BLaER1 (cell line): ENCODE measurements at regions not wholly inside any gene's neighbourhood (a gene's known extent, or its start where the extent isn't known, plus 50 kb on each side); places are given as distances from the start of the nearest gene placed in this dataset.

Experiments
- H3K27ac ChIP-seq: shearing (Covaris generic); formaldehyde crosslinking; 2 replicates; pipeline ENCODE4 v1.8.1; 2022
- H3K27me3 ChIP-seq: shearing (Covaris generic); formaldehyde crosslinking; 2 replicates; pipeline ENCODE4 v1.8.1; 2022
- H3K36me3 ChIP-seq: shearing (Covaris generic); formaldehyde crosslinking; 2 replicates; pipeline ENCODE4 v1.8.1; 2022
- H3K4me1 ChIP-seq: shearing (Covaris generic); formaldehyde crosslinking; 2 replicates; pipeline ENCODE4 v1.8.1; 2022
- H3K4me2 ChIP-seq: shearing (Covaris generic); formaldehyde crosslinking; 2 replicates; pipeline ENCODE4 v1.8.1; 2022
- H3K4me3 ChIP-seq: shearing (Covaris generic); formaldehyde crosslinking; 2 replicates; pipeline ENCODE4 v1.8.1; 2022
- H3K9ac ChIP-seq: shearing (Covaris generic); formaldehyde crosslinking; 2 replicates; pipeline ENCODE4 v1.8.1; 2022
- H3K9me3 ChIP-seq: shearing (Covaris generic); formaldehyde crosslinking; 2 replicates; pipeline ENCODE4 v1.8.1; 2022
- H4K20me1 ChIP-seq: shearing (Covaris generic); formaldehyde crosslinking; 2 replicates; pipeline ENCODE4 v1.8.1; 2022
- Cebpa-rat ChIP-seq: shearing (Covaris generic); IDR thresholded peaks from 2 replicates; pipeline ENCODE4 v1.8.1; 2022

GRCh38 chr1:185535621-185536020 is 198.6 kb upstream of the HMCN1 start:
- H3K9me3 ChIP-seq = no peaks in the 10 kb centered on the region
- no peaks in the 10 kb centered on the region for H3K36me3 ChIP-seq
- TF ChIP-seq Cebpa-rat = no peak
- no peaks in the 10 kb centered on the region for H3K27me3 ChIP-seq
- no peak overlapping the region for H3K4me2 ChIP-seq
- no peaks in the 10 kb centered on the region for H4K20me1 ChIP-seq
- no peak overlapping the region for H3K9ac ChIP-seq
- H3K4me1 ChIP-seq = no peaks in the 10 kb centered on the region
- H3K4me3 ChIP-seq = no peak overlapping the region
- no peak overlapping the region for H3K27ac ChIP-seq

- H4K20me1 ChIP-seq = no peaks in the 10 kb centered on the region
- no peak for TF ChIP-seq Cebpa-rat
- H3K36me3 ChIP-seq = no peaks in the 10 kb centered on the region
- no peaks in the 10 kb centered on the region for H3K4me1 ChIP-seq
- no peak overlapping the region for H3K9ac ChIP-seq
- H3K27me3 ChIP-seq = no peaks in the 10 kb centered on the region
- H3K9me3 ChIP-seq = no peaks in the 10 kb centered on the region
- H3K27ac ChIP-seq = no peak overlapping the region
- no peak overlapping the region for H3K4me3 ChIP-seq
- no peak overlapping the region for H3K4me2 ChIP-seq
Observed at GRCh38 chr1:185534801-185535200, 199.4 kb upstream of the HMCN1 start.

- Histone ChIP-seq H3K27ac (no peak overlapping the region), H3K4me1 (no peaks in the 10 kb centered on the region), H3K36me3 (no peaks in the 10 kb centered on the region), H3K9me3 (no peaks in the 10 kb centered on the region), H4K20me1 (no peaks in the 10 kb centered on the region), H3K27me3 (no peaks in the 10 kb centered on the region), H3K4me2 (no peak overlapping the region), H3K4me3 (no peak overlapping the region), H3K9ac (no peak overlapping the region)
- TF ChIP-seq Cebpa-rat = no peak
Observed at GRCh38 chr1:185533596-185533995, 200.6 kb upstream of the HMCN1 start.

DNA sequence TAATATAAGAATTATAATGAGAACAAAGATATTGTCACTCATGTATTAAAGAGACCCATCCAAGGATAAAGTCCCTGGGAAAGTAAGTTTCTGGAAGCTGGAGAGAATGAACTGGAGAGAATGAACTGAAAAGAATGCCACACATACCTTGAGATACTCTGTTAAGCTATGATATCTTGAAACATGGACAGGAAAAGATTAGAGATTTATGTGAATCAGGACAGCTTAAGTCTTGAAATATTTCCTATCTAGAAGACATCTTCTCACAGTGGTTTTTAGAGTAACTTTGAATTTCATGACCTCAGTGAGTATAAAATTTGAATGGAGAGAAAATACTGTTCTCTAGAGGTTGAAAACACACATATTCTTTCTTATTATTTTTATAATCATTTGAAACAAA is 201.3 kb upstream of the HMCN1 start:
- Histone ChIP-seq H3K36me3 (no peaks in the 10 kb centered on the region), H3K9me3 (no peaks in the 10 kb centered on the region), H3K9ac (no peak overlapping the region), H3K27me3 (no peaks in the 10 kb centered on the region), H3K27ac (no peak overlapping the region), H3K4me3 (no peak overlapping the region), H4K20me1 (no peaks in the 10 kb centered on the region), H3K4me1 (no peaks in the 10 kb centered on the region), H3K4me2 (no peak overlapping the region)
- TF ChIP-seq Cebpa-rat = no peak

DNA sequence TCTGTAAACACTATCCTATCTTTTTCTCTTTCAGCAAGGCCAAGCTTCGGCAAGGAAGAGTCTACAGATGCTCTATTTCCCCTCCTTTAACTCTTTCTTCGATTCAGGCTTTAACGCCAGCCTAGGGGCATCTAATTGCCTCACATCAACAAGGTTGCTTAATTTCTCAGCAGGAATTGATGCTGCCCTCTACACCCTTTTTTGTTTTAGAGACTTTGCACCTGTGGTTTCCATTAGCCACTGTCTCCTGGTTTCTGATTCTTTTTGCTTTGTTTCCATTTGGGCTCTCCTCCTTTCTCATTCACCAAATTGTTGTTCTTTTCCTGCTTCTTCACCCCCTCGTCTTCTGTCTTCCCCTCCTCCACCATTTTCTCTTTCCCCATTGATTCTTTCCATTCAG is 202.4 kb upstream of the HMCN1 start:
- Histone ChIP-seq H3K9ac (no peak overlapping the region), H3K9me3 (no peaks in the 10 kb centered on the region), H3K36me3 (no peaks in the 10 kb centered on the region), H3K4me2 (no peak overlapping the region), H3K27ac (no peak overlapping the region), H3K4me3 (no peak overlapping the region), H4K20me1 (no peaks in the 10 kb centered on the region), H3K27me3 (no peaks in the 10 kb centered on the region), H3K4me1 (no peaks in the 10 kb centered on the region)
- no peak for TF ChIP-seq Cebpa-rat

DNA sequence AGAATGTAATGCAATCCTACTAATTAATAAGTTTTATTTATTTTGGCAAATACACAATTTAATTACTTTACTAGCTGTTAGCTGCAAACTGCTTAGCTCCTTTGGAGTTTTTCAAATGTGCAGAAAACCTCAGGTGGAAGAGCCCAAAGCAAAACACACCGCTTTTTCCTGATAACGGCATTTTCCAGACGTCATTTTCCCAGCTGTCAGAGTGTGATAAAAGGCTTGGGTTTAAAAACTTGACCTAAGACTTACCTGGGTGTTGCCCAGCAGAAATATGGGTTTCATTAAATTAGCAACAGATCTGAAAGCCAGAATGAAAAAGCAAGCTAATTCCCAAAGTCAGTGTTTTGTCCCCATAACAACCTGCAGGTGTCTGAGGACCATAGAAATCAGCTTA is 204.0 kb upstream of the HMCN1 start:
- Histone ChIP-seq H3K27ac (no peak overlapping the region), H3K9ac (no peak overlapping the region), H4K20me1 (no peaks in the 10 kb centered on the region), H3K9me3 (no peaks in the 10 kb centered on the region), H3K4me1 (no peaks in the 10 kb centered on the region), H3K27me3 (no peaks in the 10 kb centered on the region), H3K4me3 (no peak overlapping the region), H3K36me3 (no peaks in the 10 kb centered on the region), H3K4me2 (no peak overlapping the region)
- no peak for TF ChIP-seq Cebpa-rat

DNA sequence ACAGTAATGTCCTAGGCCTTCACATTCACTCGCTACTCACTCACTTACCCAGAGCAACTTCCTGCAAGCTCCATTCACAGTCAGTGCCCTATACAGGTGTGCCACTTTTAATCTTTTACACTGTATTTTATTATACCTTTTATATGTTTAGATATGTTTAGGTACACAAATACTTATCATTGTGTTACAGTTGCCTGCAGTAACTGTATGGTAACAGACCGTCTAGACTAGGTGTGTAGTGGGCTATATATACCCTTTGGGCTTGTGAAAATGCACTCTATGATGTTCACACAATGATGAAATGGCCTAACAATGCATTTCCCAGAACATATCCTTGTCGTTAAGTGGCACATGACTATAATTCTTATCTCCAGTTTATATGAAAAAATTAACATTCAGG is 204.5 kb upstream of the HMCN1 start:
- Histone ChIP-seq H3K4me1 (no peaks in the 10 kb centered on the region), H3K27ac (no peak overlapping the region), H3K36me3 (no peaks in the 10 kb centered on the region), H3K9ac (no peak overlapping the region), H3K4me2 (no peak overlapping the region), H3K27me3 (no peaks in the 10 kb centered on the region), H3K4me3 (no peak overlapping the region), H3K9me3 (no peaks in the 10 kb centered on the region), H4K20me1 (no peaks in the 10 kb centered on the region)
- no peak for TF ChIP-seq Cebpa-rat

DNA sequence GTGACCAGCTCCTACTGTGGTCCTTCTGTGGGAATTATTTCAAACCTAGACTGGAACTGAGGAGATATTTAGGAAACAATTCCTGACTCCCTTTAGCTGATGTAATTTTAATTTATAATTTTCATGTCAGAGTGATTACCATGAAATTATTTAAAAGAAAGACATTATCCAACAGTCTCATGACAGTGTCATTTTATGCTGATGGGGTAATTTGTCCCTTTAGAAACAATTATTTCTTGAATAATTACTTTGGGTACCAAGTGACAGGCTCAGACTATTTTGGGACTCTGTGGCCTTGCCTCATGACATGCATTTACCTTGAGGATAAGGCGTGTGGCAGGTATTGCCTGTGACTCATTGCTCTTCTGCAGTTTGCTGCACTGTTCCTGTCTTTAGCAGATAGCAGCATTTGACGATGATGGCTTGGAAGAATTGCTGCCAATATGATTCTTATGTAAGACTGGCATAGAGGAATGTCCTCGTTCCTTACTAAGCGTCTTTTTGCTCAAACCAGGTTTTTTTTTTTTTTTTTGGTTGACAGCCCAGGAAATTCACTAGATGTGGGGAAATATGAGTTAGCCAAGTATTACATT is 206.0 kb upstream of the HMCN1 start:
- Histone ChIP-seq H3K4me1 (no peaks in the 10 kb centered on the region), H4K20me1 (no peaks in the 10 kb centered on the region), H3K4me2 (no peak overlapping the region), H3K27ac (no peak overlapping the region), H3K9me3 (no peaks in the 10 kb centered on the region), H3K36me3 (no peaks in the 10 kb centered on the region), H3K27me3 (no peaks in the 10 kb centered on the region), H3K9ac (no peak overlapping the region), H3K4me3 (no peak overlapping the region)
- no peak for TF ChIP-seq Cebpa-rat

DNA sequence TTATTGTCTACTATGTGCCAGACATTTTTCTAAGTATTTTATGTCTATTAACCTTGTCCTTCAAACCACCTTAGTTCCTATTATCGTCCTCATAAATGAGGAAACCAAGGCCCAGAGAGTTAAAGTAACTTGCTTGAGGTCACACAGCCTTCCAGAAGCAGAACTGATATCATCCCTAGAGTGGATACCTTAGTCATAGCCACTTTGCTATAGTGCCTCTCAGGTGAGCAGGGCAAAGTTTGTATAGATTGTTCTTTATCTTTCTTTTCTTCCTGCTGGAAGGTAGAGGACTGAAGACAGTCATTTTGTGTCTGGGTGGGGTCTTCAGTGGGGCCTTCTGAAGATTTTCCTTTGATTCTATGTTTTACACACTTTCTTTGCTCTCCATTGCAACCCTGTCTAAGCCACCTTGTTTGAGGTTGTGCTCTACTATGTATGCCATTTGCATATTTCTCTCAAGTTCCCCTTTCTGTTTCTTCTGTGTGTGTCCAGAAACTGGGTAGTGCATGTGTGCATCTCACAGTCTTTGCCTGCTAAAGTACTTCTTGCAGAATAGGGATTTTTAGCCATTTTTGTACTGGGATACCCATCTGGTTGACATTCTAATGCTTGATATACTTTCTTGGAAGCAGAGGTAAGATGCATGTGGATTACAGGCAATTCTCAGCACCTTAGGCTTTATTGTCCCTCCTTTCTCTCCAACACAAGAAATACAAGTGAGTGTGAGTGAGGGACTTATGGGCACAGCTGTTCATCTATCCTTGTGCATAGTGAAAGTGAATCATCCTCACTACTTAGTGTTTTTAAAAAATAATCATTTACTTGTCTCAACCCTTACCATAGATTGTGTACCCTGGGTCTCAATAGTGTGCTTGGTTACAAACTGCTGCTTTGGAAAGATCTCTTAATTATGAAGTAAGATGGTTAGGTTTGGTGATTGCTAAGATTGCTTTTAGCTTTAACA is 207.6 kb upstream of the HMCN1 start:
- Histone ChIP-seq H4K20me1 (no peaks in the 10 kb centered on the region), H3K27me3 (no peaks in the 10 kb centered on the region), H3K9me3 (no peaks in the 10 kb centered on the region), H3K9ac (no peak overlapping the region), H3K36me3 (no peaks in the 10 kb centered on the region), H3K27ac (no peak overlapping the region), H3K4me2 (no peak overlapping the region), H3K4me3 (no peak overlapping the region), H3K4me1 (no peaks in the 10 kb centered on the region)
- TF ChIP-seq Cebpa-rat = no peak

DNA sequence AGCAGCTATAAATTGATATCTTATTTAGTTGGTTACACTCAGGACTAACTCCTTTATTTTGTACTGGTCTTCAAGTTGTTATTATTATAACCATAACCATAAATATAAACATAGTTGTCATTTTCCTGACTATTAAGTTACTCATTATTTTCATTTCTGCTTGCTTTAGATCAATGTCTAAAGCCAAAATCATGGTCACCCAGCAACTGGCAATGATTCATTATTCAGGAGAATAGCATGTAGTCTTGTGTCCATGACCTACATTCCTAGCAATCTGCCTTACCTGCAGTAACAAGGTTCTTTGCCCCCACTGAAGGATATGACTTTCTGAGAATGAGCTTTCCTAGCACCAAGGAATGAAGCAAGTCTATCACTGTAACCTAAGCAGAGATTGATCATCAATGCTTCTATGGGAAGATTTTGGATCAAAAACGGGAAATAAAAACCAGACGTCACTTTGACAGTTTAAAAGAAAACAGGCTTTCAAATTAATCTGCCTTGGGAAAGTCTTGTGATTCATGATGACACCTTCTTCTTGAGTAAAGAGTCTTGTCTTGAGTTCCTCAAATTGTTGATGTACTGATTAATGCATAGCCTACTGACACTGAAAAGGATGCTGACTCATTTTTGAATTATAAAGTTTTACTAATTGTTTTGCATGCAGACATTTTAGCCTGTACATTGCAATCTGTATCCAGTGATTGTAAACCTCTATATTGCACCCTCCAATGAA is 203.3 kb upstream of the IVNS1ABP start:
- Histone ChIP-seq H3K36me3 (no peaks in the 10 kb centered on the region), H3K27ac (no peak overlapping the region), H3K4me3 (no peak overlapping the region), H3K9ac (no peak overlapping the region), H3K4me1 (no peaks in the 10 kb centered on the region), H3K27me3 (no peaks in the 10 kb centered on the region), H3K4me2 (no peak overlapping the region), H4K20me1 (no peaks in the 10 kb centered on the region), H3K9me3 (peaks cover 13% of the 10 kb centered on the region)
- no peak for TF ChIP-seq Cebpa-rat
